CD1c-positive myeloid dendritic cell (primary cell): ENCODE measurements at regions not wholly inside any gene's neighbourhood (a gene's known extent, or its start where the extent isn't known, plus 50 kb on each side); places are given as distances from the start of the nearest gene placed in this dataset.
"Not testable (repeated sequence)": the region's sequence is repeated elsewhere in the genome, so short reads cannot be mapped to it uniquely, and the experiment has no call there.

ENCODE experiments used
- DNase-seq: peaks from one replicate; pipeline ENCODE4 v3.0.0-alpha.2; 2016; ENCODE audit errors: extremely low spot score

GRCh38 chr17:52738791-52739190 lies 580.3 kb upstream of the CA10 start:
- no peak for DNase-seq

DNA sequence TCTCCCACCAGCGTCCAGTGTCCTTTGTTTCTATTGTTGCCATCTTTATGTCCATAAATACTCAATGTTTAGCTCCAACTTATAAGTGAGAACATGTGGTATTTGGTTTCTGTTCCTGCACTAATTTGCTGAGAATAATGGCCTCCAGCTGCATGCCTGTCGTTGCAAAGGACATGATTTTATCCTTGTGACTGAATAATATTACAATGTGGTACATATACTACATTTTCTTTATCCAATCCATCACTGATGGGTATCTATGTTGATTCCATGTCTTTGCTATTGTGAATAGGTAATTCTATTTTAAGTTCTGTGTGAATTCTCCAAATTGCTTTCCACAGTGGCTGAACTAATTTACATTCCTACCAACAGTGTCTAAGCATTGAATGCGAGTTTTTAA lies 578.6 kb upstream of the CA10 start:
- no peak for DNase-seq

DNA sequence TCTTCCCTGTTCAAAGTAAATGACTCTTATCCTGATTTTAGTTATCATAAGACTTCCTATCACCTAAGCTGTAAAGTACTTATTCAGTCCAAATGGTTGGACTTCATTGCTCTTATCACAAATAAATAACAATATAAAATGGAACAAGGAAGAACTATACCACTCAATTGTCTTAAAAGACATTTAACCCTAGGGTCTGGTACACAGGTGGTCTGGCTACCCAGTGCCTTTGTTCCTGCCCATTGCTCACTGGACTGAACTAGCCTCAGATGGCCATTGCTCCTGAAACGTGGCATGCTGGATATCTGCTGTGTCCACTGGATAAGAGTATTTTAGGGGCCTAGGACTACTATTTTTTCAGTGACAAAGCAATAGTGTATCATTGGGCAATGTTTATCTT lies 574.3 kb upstream of the CA10 start:
- DNase-seq, result no peak

DNA sequence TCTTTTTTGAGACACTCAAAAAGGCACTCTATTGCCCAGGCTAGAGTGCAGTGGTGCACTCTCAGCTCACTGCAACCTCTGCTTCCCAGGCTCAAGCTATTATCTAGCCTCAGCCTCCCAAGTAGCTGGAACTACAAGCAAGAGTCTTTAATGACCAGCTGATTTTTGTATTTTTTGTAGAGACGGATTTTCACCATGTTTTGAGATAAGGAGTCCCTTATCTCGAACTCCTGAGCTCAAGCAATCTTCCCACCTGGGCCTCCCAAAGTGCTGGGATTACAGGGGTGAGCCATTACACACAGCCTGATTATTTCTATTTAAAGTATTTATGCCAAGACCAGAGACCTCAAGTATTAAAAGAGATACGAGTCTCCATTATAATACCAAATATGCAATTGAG lies 566.1 kb upstream of the CA10 start:
- no peak for DNase-seq

DNA sequence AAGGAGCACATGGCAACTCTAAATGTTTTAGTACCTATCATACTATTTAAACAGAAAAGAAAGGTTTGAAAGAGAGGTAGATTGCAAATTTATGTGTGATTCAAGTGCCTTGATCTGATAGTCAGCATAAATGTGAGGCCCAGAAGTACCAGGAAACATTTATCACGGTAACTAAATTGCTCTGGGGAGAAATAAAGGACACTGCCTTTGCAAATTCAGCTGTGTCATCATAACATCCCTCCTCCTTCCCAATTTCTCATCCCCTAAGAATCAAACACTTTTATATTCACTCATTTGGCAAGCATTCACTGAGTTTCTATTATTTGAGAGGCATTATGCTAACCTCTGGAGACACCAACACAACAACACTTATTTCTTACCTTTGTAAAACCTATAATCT lies 563.4 kb upstream of the CA10 start:
- DNase-seq, result no peak

GRCh38 chr17:52710363-52710901 lies 551.9 kb upstream of the CA10 start:
- no peak for DNase-seq

GRCh38 chr17:52709724-52710123 lies 551.2 kb upstream of the CA10 start:
- no peak for DNase-seq

DNA sequence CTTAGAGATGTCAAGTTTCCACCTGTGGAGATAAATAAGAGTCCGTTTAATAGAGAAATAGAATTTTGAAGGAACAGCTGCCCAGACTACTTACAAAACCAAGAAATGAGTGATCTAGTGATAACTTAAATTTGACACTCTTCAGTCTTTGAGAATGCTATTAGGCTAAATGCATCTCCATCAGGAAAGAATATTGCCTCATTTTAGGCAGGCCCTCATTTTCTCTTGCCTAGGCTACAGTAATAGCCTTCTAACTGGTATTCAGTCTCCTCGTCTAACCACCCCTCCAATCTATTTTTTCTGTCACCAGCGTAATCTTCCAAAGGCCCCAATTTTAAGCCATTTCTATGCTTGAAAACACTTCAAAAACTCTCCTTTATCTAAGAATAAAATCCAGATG lies 537.8 kb upstream of the CA10 start:
- DNase-seq, result no peak

DNA sequence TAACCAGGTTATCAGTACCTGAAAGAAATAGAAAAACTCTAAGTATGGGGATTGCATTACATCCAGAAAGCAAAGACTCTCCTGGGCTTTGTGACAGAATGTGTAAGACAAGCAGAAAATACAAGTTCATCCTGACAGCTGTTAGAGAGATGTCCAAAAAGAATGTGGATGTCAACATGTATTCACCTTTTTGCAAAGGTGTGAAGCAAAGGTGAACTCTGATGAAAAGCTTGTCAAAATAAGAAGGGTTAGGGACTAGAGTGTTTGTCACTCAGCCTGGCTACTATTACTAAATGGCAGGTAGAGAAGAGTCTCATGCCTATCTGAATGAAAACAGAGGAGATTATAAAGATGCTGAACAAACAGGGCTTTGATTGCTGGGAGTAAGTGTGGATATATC lies 527.6 kb upstream of the CA10 start:
- no peak for DNase-seq

DNA sequence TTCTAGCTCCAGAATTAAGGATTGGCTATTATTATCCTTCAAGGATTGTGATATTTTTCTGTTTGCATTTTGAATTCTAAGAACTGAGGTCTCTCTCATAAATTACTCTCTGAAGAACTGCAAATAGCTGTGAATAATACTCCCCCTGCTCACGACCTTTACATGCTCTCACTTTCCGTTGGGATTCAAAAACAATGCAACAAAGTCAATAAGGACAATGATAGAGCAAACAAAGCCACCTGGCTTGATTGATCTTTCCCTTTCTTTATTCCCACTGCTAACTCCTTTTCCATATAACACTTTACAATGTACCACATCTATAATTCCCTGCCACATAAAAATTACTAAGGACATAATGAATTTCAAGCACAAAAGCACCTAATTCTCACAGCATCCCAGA lies 523.0 kb upstream of the CA10 start:
- no peak for DNase-seq

DNA sequence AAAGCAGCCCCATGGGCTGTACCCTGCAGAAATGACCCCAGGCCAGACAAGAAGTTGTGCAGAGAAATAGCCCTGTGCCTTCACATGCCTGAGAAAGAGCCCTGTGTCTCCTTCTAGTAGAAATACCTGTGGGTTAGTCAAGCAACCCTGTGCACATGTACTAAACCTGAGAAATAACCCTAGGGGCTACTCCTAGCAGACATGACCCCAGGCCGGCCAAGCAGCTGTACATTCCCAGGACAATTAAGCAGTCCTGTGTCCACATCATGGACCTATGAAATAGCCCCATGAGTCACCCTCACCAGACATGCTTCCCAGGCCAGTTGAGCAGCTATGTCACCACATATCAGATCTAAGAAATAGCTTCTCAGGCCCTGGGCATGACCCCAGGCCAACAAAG lies 519.7 kb upstream of the CA10 start:
- no peak for DNase-seq

DNA sequence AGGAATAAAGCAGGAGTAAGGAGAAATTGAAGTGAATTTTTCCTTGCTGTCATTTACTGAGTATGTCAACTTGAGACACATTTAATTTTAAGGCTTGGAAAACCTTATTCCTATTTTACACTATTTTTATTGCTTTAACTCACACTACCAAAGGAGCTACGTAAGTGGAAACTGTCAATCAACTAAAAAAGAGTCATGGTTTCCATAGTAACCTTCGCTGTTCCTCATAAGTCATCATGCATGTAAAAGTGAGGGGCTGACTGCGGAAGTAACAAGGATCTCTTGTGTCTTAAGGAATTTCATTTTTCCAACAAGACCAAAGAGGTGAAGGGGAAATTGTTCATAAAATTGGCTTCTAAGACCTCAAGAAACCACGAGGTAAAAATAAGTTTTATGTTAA lies 516.2 kb upstream of the CA10 start:
- DNase-seq, result no peak

GRCh38 chr17:52673791-52674190 lies 515.3 kb upstream of the CA10 start:
- no peak for DNase-seq

GRCh38 chr17:52666264-52666663 lies 507.8 kb upstream of the CA10 start:
- DNase-seq, result no peak

DNA sequence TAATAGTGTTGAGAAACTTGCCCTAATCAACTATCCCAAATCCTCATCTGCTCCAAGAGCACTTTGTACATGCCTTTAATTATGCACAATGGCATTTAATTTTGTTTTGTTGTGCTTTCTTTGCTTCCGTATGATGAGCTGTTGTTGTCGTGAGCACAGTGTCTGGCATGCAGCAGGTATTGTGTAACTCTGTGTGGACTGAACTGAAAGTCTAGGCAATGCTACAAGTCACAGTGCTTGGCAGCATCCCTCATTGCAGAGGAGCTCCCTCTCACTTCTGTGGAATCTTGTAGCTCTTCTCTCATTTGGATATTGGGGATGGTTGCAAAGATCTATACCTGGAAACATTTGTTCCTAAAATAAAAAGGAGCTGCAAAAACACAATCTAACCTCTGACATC lies 502.2 kb upstream of the CA10 start:
- DNase-seq, result no peak

DNA sequence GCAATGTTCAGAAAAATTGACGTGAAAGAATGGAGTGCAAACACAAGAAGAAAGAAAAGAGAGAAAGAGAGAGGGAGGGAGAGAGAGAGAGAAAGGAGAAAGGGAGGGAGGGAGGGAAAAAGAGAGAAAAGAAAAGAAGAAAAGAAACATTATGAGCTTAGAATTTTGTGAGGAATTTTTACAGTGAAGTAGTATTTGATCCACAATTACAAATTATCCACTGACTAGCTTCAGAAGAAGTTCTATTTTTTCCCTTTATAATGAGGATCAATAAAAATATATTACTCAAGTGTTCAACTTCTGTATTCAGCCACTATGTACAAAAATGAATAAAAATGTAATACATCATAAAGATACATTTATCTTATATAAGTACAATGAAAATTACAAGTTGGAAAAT lies 494.5 kb upstream of the CA10 start:
- DNase-seq, result no peak

GRCh38 chr17:52648995-52649394 lies 490.5 kb upstream of the CA10 start:
- no peak for DNase-seq

- no peak for DNase-seq
Observed at GRCh38 chr17:52647411-52647810, 488.9 kb upstream of the CA10 start.

DNA sequence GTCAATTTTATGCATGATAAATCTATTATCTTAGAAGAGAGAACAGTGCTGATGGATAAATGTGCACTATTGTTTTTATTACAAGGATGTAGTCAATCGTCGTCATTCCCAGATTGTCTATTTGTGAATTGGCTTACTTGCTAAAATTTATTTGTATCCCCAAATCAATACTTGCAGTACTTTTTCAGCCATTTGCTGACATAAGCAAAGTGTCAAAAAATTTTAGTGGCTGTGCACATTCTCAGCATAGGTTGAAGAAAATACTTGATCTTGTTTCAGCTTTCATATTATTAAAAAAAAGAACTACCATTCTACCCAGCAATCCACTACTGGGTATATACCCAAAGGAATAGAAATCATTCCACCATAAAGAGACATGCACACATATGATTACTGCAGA lies 477.9 kb upstream of the CA10 start:
- no peak for DNase-seq

DNA sequence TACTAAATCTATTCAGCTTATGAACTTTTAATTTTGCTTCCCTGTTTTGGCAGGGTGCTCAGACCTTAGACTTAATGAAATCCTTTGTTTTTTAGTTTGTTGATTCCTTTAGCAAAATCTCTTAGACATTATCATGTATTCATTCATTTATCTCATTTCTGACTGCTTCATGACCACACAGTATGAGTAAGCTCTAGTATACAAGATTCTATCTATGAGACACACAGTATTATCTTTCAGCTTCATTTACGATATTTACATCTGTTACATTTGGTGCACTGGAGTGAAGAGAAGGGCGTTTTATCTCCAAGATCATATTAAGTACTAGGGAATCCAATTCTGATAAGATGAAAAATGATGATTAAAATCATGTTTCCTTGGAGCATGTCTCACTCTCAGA lies 448.1 kb upstream of the CA10 start:
- no peak for DNase-seq

DNA sequence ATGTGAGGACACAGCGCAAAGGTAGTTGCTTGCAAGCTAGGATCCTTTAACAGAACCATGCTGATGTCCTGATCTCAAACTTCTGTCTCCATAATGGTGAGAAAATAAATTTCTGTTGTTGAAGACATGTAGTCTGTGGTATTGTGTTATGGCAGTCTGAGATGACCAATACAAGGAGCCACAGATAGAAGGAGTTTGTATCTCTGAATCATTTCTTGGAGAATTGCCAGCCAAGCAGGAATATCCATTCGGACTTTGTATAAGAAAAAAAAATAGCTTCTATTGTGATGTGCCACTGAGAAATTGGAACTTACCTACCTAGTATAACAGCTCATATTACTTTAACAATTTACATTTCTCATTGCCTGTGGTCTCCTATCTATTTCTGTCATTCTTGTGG lies 447.6 kb upstream of the CA10 start:
- DNase-seq, result no peak

GRCh38 chr17:52604105-52604504 lies 445.6 kb upstream of the CA10 start:
- no peak for DNase-seq

DNA sequence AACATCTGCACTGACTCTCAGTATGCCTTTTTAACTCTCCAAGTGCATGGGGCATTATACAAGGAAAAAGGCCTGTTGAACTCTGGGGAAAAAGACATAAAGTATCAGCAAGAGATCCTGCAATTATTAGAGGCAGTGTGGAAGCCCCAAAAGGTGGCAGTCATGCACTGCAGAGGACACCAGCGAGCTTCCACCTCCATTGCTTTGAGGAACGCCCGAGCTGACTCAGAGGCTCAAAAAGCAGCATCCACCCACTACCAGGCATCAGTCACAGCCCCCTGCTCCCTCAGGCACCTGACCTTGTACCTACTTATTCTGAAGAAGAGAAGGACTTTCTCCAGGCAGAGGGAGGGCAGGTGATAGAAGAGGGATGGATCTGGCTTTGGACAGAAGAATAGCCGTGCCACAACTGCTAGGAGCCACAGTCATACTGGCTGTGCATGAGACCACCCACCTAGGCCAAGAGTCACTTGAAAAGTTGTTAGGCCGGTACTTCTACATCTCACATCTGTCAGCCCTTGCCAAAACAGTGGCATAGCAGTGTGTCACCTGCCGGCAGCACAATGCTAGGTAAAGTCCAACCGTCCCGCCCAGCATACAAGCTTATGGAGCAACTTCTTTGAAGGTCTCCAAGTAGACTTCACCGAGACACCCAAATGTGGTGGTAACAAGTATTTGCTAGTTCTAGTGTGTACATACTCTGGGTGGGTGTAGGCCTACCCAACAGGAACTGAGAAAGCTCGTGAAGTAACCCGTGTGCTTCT lies 439.1 kb upstream of the CA10 start:
- not testable (repeated sequence) for DNase-seq

GRCh38 chr17:52594516-52594915 lies 436.0 kb upstream of the CA10 start:
- no peak for DNase-seq
